Gastrocnemius medialis (tissue), 4 donors: ENCODE measurements at regions not wholly inside any gene's neighbourhood (a gene's known extent, or its start where the extent isn't known, plus 50 kb on each side); places are given as distances from the start of the nearest gene placed in this dataset.
A peak's percentile ranks its signal among the peaks of the same experiment; 100 is the strongest.

Experiments used
- ATAC-seq, 2 donors: fragments of 150-250 bp; one replicate each; pipeline ENCODE4 v1.9.1; 2016
- DNase-seq, 2 donors: peaks; one replicate each; pipeline ENCODE4 v3.0.0-alpha.2; 2019
- H3K27ac ChIP-seq, 4 donors: fragments of 200-600 bp; sonication (generic); 1 replicate in 1 of 4; 2 replicates in 3 of 4; pipeline ENCODE4 v1.5.1; 2016 to 2018; ENCODE audit warnings: mild to moderate bottlenecking in 2 of 4, moderate library complexity in 1 of 4
- H3K27me3 ChIP-seq, 3 donors: fragments of 200-600 bp; sonication (generic) in 2 of 3; 1 replicate in 1 of 3; 2 replicates in 2 of 3; pipeline versions ENCODE4 v1.5.1 to v1.6.0; 2016 to 2019; ENCODE audit warnings: mild to moderate bottlenecking in 1 of 3, moderate library complexity in 1 of 3
- H3K36me3 ChIP-seq, 2 donors: fragments of 200-600 bp; sonication (generic) in 1 of 2; one replicate each; pipeline ENCODE4 v1.5.1; 2017 to 2018
- H3K4me1 ChIP-seq, 2 donors: fragments of 200-600 bp; sonication (generic) in 1 of 2; one replicate each; pipeline ENCODE4 v1.5.1; 2016 to 2017; ENCODE audit warnings: mild to moderate bottlenecking in 2 of 2
- H3K4me3 ChIP-seq, 4 donors: fragments of 200-600 bp; sonication (generic) in 3 of 4; 1 replicate in 1 of 4; 2 replicates in 3 of 4; pipeline ENCODE4 v1.5.1; 2016 to 2019; ENCODE audit warnings: mild to moderate bottlenecking in 2 of 4
- H3K9me3 ChIP-seq, 3 donors: fragments of 200-600 bp; sonication (generic) in 2 of 3; 1 replicate in 1 of 3; 2 replicates in 2 of 3; pipeline ENCODE4 v1.5.1; 2016 to 2019
- POLR2A ChIP-seq, 2 donors: fragments of 450-650 bp; IDR thresholded peaks; one replicate each; pipeline ENCODE4 v1.6.1; 2017; ENCODE audit warnings: antibody characterized with exemption in 2 of 2, mild to moderate bottlenecking in 2 of 2, moderate library complexity in 2 of 2
- in situ Hi-C, 4 donors: fragments of 200-750 bp; cut with MboI; loops; one replicate each; pipeline versions ENCODE4 v1.15.0 to v1.8.0; 2017; ENCODE audit warnings: low sequenced_read_pairs in 4 of 4
- intact Hi-C: fragments of 100-400 bp; cut with DNase I; formaldehyde crosslinking; loops from one replicate; pipeline ENCODE4 v1.15.1; 2023; ENCODE audit warnings: low total_unique reads
- TF ChIP-seq, protein P1 (sequence below), 5 experiments: fragments of 450-650 bp in 3 of 5; fragments of 200-600 bp in 2 of 5; sonication (generic) in 2 of 5; IDR thresholded peaks in 4 of 5; conservative IDR thresholded peaks in 1 of 5; 1 replicate in 4 of 5; 2 replicates in 1 of 5; pipeline ENCODE4 v1.5.1; 2016 to 2019; ENCODE audit warnings: antibody characterized with exemption in 5 of 5, mild to moderate bottlenecking in 3 of 5, moderate library complexity in 3 of 5

DNA sequence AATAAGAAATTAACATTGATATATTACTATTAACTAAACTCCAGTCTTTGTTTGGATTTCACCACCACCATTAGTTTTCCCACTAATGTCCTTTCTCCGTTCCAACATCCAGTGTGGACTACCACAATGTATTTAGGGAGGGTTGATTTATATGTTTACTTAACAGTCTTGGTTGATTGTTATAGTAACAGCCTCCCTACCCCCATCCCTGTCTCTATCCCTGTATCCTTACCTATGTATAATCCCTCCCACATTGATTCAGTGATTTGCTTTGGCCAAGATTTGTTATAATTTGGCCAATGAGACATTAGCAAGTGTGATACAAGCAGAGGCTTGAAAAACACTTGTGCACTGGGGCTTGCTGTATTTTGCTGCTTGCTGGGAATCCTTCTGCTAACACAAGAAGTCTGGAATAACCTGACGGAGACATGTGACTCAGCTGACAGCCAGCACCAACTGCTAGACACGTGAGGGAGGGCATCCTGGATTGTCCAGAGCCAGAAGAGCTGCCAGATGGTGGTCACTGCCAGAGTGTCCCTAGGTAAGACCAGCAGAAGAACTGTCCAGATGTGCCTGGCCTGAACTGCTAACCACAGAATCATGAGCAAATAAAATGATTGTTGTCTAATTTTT is 51.2 kb upstream of the TCF7 start:
- in situ Hi-C loops, result no loop called here

DNA sequence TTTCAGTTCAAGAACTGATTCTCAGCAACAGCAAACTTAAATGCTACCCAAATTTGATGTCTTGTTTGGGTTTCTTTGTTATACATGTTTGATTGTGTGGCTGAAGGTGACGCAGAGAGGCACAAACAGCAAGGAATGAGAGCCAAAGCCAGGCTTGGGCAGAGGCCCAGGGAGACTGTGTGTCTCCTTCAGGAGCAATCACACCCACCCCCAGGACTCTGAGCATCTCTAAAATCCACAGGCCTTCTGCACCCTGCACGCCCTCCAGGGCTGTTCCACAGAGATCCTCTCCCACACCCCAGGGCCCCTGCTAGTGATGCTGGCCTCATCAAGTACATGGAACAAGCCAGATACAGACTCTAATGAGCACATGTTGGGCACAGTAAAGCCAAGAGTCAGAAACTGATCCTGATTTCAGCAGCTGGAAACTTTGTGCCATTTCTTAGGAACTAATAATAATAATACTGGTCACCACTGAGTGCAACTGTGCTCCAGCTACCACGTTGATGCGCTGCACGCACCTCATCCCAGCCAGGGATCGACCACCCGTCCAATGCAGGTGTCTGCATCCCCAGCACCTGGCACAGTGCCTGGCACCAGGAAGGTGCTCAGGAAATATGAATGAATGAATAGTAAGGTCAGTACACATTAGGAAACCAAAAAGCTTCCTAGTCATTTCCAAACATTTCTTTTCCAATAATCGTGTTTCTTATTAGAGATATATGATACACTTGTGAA is 54.6 kb upstream of the TCF7 start:
- peaks cover 18 to 24% of the 10 kb centered on the region in 2 donors for H3K4me1 ChIP-seq
- intact Hi-C loops, result no loop called here
- H3K27me3 ChIP-seq, result no peaks in the 10 kb centered on the region
- in situ Hi-C loops, result no loop called here
- H3K4me3 ChIP-seq, result no peak overlapping the region
- no peaks in the 10 kb centered on the region for H3K9me3 ChIP-seq
- DNase-seq (no peak), ATAC-seq (no peak)
- H3K27ac ChIP-seq, result peak overlapping the region; percentile 79 to 92 (median 86)
- no peak for TF ChIP-seq POLR2A (IDR thresholded peaks at IDR 0.05)
- TF ChIP-seq, protein P1, sequence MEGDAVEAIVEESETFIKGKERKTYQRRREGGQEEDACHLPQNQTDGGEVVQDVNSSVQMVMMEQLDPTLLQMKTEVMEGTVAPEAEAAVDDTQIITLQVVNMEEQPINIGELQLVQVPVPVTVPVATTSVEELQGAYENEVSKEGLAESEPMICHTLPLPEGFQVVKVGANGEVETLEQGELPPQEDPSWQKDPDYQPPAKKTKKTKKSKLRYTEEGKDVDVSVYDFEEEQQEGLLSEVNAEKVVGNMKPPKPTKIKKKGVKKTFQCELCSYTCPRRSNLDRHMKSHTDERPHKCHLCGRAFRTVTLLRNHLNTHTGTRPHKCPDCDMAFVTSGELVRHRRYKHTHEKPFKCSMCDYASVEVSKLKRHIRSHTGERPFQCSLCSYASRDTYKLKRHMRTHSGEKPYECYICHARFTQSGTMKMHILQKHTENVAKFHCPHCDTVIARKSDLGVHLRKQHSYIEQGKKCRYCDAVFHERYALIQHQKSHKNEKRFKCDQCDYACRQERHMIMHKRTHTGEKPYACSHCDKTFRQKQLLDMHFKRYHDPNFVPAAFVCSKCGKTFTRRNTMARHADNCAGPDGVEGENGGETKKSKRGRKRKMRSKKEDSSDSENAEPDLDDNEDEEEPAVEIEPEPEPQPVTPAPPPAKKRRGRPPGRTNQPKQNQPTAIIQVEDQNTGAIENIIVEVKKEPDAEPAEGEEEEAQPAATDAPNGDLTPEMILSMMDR (IDR thresholded peaks at IDR 0.05 in 4 of 5, conservative IDR thresholded peaks at IDR 0.05 in 1 of 5), result no peak
- no peaks in the 10 kb centered on the region for H3K36me3 ChIP-seq

More for the DNA sequence above, 51.2 kb upstream of the TCF7 start:
- intact Hi-C loops, result no loop called here
- peak overlapping the region; percentile 5 to 73 (median 39) for H3K27ac ChIP-seq
- peaks cover 16 to 24% of the 10 kb centered on the region in 2 donors for H3K4me1 ChIP-seq
- H3K4me3 ChIP-seq, result no peak overlapping the region
- TF ChIP-seq POLR2A (IDR thresholded peaks at IDR 0.05), result no peak
- TF ChIP-seq, protein P1 (IDR thresholded peaks at IDR 0.05 in 4 of 5, conservative IDR thresholded peaks at IDR 0.05 in 1 of 5), result no peak
- ATAC-seq, result peak; percentile 55 to 79
- no peaks in the 10 kb centered on the region for H3K27me3 ChIP-seq
- no peaks in the 10 kb centered on the region for H3K9me3 ChIP-seq
- no peaks in the 10 kb centered on the region for H3K36me3 ChIP-seq
- peak; percentile 72 to 79 for DNase-seq

DNA sequence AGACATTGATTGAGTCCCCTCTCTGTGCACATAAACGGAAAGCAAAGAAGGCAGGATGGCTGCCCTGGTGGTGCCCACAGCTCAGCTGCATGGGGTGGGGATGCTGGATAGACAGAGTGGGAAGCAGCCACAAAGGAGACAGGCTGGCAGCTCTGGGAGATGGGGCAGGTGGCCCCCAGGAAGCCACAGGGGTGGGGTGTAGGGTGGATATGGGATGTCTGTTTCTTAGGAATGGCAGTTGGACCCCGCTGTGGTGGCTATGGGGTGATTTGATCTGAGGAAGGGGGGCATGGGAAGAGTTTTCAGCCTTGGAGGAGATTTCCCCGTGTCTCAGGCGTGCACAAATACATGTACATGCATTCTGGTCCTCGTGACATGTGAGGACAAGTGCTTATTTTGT is 50.2 kb upstream of the VDAC1 start:
- no peak overlapping the region for H3K27ac ChIP-seq
- intact Hi-C loops, result no loop called here

More for the DNA sequence above, 50.2 kb upstream of the VDAC1 start:
- TF ChIP-seq POLR2A (IDR thresholded peaks at IDR 0.05), result no peak
- TF ChIP-seq, protein P1 (IDR thresholded peaks at IDR 0.05 in 4 of 5, conservative IDR thresholded peaks at IDR 0.05 in 1 of 5), result no peak
- no peak for DNase-seq
- Histone ChIP-seq H3K9me3 (no peaks in the 10 kb centered on the region), H3K36me3 (no peaks in the 10 kb centered on the region), H3K27me3 (no peaks in the 10 kb centered on the region), H3K4me3 (no peak overlapping the region), H3K4me1 (peaks cover 14 to 18% of the 10 kb centered on the region in 2 donors)
- in situ Hi-C loops, result no loop called here
- no peak for ATAC-seq
